Activated T-cell treated with anti-CD3 and anti-CD28 coated beads, Interleukin-2, amount 50 U/mL, for 72 hours (primary cell): ENCODE measurements at regions not wholly inside any gene's neighbourhood (a gene's known extent, or its start where the extent isn't known, plus 50 kb on each side); places are given as distances from the start of the nearest gene placed in this dataset.

Experiments used
- ATAC-seq, 2 donors: fragments of 150-1000 bp; cut with Tn5 transposase; replicated peaks in 1 of 2; 2 replicates each; pipeline ENCODE4 v1.10.0; 2021; ENCODE audit warnings: moderate library complexity in 2 of 2, mild to moderate bottlenecking in 1 of 2
- DNase-seq, 2 donors: peaks; one replicate each; pipeline ENCODE4 v3.0.0; 2021 to 2022; ENCODE audit warnings: mixed read lengths in 1 of 2
- H3K27ac Mint-ChIP-seq: one replicate; pipeline ENCODE4 v1.8.0; 2022; ENCODE audit warnings: mild to moderate bottlenecking, moderate library complexity, mixed read lengths
- H3K27me3 Mint-ChIP-seq: one replicate; pipeline ENCODE4 v1.8.0; 2022; ENCODE audit warnings: low read depth, mixed read lengths
- H3K36me3 Mint-ChIP-seq, 2 donors: one replicate each; pipeline ENCODE4 v1.8.0; 2022; ENCODE audit warnings: mixed read lengths in 2 of 2, mild to moderate bottlenecking in 1 of 2; ENCODE audit not compliant: insufficient read depth in 2 of 2
- H3K4me1 Mint-ChIP-seq: one replicate; pipeline ENCODE4 v1.8.0; 2022; ENCODE audit warnings: low read depth, mixed read lengths
- H3K4me3 Mint-ChIP-seq, 2 donors: one replicate each; pipeline ENCODE4 v1.8.0; 2022; ENCODE audit warnings: mild to moderate bottlenecking in 2 of 2, mixed read lengths in 2 of 2, moderate library complexity in 2 of 2
- H3K9me3 Mint-ChIP-seq, 2 donors: one replicate each; pipeline ENCODE4 v1.8.0; 2022; ENCODE audit warnings: mixed read lengths in 2 of 2

GRCh38 chr10:113219446-113219845, 269.4 kb downstream of the TCF7L2 start:
- Mint-ChIP-seq H3K36me3 (no peaks in the 10 kb centered on the region), H3K27me3 (peaks cover 32% of the 10 kb centered on the region), H3K27ac (no peak overlapping the region), H3K9me3 (no peaks in the 10 kb centered on the region), H3K4me3 (no peak overlapping the region), H3K4me1 (peaks cover 7% of the 10 kb centered on the region)
- ATAC-seq (no peak), DNase-seq (no peak)

- no peaks in the 10 kb centered on the region for H3K36me3 Mint-ChIP-seq
- no peak for ATAC-seq
- no peak for DNase-seq
- H3K4me1 Mint-ChIP-seq, result peaks cover 21% of the 10 kb centered on the region
- H3K4me3 Mint-ChIP-seq, result no peak overlapping the region
- no peak overlapping the region for H3K27ac Mint-ChIP-seq
- H3K27me3 Mint-ChIP-seq, result peaks cover 42% of the 10 kb centered on the region
- H3K9me3 Mint-ChIP-seq, result no peaks in the 10 kb centered on the region
Observed at GRCh38 chr10:113221756-113222168, 271.7 kb downstream of the TCF7L2 start.

DNA sequence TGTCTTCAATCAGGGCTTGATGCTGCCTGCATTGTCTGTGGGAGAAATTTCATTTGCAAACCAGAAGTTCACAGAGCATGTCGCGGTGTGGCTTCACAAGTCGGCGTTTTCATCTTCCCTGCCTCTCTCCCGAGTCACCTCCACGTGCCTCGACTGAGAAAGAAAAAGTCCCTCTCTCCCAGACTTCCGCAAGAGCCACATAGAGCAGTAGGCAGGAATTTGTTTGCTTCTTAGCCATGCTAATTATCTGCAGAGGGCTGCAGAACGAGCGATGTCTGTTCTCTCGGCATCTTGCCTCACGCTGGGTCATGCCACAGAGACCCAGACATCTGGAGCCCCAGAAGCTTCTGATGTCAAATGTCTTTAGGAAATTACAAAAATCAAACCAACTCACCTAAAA, 272.2 kb downstream of the TCF7L2 start:
- DNase-seq (no peak), ATAC-seq (no peak)
- H3K36me3 Mint-ChIP-seq, result no peaks in the 10 kb centered on the region
- H3K9me3 Mint-ChIP-seq, result no peaks in the 10 kb centered on the region
- H3K27ac Mint-ChIP-seq, result no peak overlapping the region
- H3K27me3 Mint-ChIP-seq, result peaks cover 42% of the 10 kb centered on the region
- H3K4me3 Mint-ChIP-seq, result no peak overlapping the region
- peaks cover 25% of the 10 kb centered on the region for H3K4me1 Mint-ChIP-seq

- DNase-seq (no peak), ATAC-seq (no peak)
- Mint-ChIP-seq H3K27ac (no peak overlapping the region), H3K4me3 (no peak overlapping the region), H3K27me3 (peaks cover 56% of the 10 kb centered on the region), H3K36me3 (no peaks in the 10 kb centered on the region), H3K9me3 (no peaks in the 10 kb centered on the region), H3K4me1 (peaks cover 25% of the 10 kb centered on the region)
Observed at GRCh38 chr10:113225364-113225763, 275.3 kb downstream of the TCF7L2 start.

DNA sequence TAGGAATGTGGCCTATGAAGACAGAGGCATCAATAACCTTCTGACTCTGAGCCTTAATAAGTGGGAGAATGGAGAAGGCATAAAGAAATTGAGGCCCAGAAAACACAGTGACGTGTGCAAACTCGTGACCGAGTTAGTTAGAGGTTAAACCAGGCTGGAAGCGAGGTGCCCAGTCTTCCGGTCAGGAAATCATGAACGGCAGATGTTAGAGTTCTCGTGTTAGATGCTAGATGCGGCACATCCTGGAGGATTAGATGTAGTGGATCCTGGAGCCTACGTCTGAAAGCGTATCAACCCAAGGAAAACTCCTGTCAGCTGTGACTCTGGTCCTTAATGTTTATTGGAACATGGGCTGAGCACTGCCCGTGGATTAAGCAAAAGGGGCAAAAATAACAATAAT, 275.9 kb downstream of the TCF7L2 start:
- Mint-ChIP-seq H3K36me3 (no peaks in the 10 kb centered on the region), H3K4me3 (no peak overlapping the region), H3K4me1 (peaks cover 25% of the 10 kb centered on the region), H3K9me3 (no peaks in the 10 kb centered on the region), H3K27me3 (peaks cover 56% of the 10 kb centered on the region), H3K27ac (no peak overlapping the region)
- no peak for DNase-seq
- no peak for ATAC-seq

- H3K27ac Mint-ChIP-seq, result no peak overlapping the region
- peaks cover 25% of the 10 kb centered on the region for H3K4me1 Mint-ChIP-seq
- H3K36me3 Mint-ChIP-seq, result no peaks in the 10 kb centered on the region
- DNase-seq (peak in 1 of 2 donors; percentile 3), ATAC-seq (peak; percentile 51 to 64)
- no peak overlapping the region for H3K4me3 Mint-ChIP-seq
- peaks cover 56% of the 10 kb centered on the region for H3K27me3 Mint-ChIP-seq
- H3K9me3 Mint-ChIP-seq, result no peaks in the 10 kb centered on the region
Observed at GRCh38 chr10:113226399-113226798, 276.4 kb downstream of the TCF7L2 start.

DNA sequence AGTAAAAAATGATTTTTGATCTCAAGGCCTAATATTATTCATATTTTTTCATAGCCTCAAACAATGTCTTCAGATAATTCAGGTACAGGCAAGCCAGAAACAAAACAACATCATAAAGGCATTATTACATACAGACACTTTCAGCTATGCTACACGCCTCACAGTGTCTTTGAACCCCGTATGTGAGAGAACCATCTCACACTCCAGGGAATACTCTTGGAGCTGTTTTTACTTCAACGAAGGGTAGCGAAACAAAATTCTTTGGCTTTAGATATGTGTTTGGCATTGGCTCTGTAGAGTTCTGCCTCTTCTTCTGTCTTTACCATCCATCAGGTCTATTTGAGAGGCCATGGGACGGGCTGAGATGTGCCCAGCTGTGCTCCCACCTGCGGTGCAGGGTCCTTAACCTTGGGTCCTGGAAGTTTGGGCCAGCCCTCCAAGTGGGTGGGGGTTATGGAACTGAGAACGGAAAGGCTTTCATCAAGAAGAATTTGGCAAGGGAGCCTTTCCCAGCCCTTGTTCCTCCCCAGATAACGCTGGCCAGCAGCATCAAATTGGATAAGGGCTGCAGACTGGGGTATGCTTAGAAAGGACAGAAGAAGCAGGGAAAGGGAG, 276.9 kb downstream of the TCF7L2 start:
- H3K27ac Mint-ChIP-seq, result no peak overlapping the region
- peaks cover 22% of the 10 kb centered on the region for H3K4me1 Mint-ChIP-seq
- no peak for ATAC-seq
- no peak overlapping the region for H3K4me3 Mint-ChIP-seq
- H3K27me3 Mint-ChIP-seq, result peaks cover 53% of the 10 kb centered on the region
- no peaks in the 10 kb centered on the region for H3K36me3 Mint-ChIP-seq
- no peak for DNase-seq
- H3K9me3 Mint-ChIP-seq, result no peaks in the 10 kb centered on the region

GRCh38 chr10:113228530-113228929, 278.5 kb downstream of the TCF7L2 start:
- no peak for ATAC-seq
- no peak overlapping the region for H3K4me3 Mint-ChIP-seq
- peaks cover 18% of the 10 kb centered on the region for H3K4me1 Mint-ChIP-seq
- no peaks in the 10 kb centered on the region for H3K9me3 Mint-ChIP-seq
- H3K27ac Mint-ChIP-seq, result no peak overlapping the region
- peaks cover 37% of the 10 kb centered on the region for H3K27me3 Mint-ChIP-seq
- H3K36me3 Mint-ChIP-seq, result no peaks in the 10 kb centered on the region
- no peak for DNase-seq

- DNase-seq (no peak), ATAC-seq (no peak)
- peaks cover 18% of the 10 kb centered on the region for H3K4me1 Mint-ChIP-seq
- no peaks in the 10 kb centered on the region for H3K36me3 Mint-ChIP-seq
- no peaks in the 10 kb centered on the region for H3K9me3 Mint-ChIP-seq
- no peak overlapping the region for H3K27ac Mint-ChIP-seq
- H3K4me3 Mint-ChIP-seq, result no peak overlapping the region
- peaks cover 31% of the 10 kb centered on the region for H3K27me3 Mint-ChIP-seq
Observed at GRCh38 chr10:113230011-113230610, 280.1 kb downstream of the TCF7L2 start.

DNA sequence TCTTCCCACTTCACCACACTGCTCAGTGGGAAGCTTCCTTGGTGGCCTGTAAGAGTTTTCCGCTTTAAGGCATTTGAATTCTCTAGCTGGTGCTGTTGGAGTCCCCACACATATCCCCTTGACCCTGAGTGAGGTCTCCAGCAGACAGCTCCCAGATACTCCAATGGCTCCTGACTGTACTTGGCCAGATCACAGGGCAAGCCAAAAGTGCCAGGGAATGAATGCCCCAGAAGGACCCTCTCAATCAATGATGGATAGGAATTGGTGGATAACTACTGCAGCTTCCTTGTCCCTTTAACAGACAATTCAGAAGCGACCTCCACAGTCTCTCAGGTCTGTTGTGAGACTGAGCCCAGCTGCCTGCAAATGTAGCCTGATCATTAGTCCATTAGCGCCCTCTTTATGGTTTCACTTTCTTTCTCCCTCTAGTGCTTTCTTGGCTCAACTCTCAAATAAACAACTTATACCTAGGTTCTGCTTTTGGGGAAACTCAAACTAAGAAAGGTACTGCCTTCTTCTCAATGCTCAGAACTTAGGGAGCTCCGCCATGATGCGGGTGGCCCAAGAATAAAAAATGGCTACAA, 283.0 kb downstream of the TCF7L2 start:
- Mint-ChIP-seq H3K36me3 (peaks cover 0 to 3% of the 10 kb centered on the region in 2 donors), H3K27me3 (peaks cover 16% of the 10 kb centered on the region), H3K9me3 (peaks cover 0 to 2% of the 10 kb centered on the region in 2 donors), H3K4me1 (no peaks in the 10 kb centered on the region), H3K27ac (no peak overlapping the region), H3K4me3 (no peak overlapping the region)
- DNase-seq, result no peak
- no peak for ATAC-seq

DNA sequence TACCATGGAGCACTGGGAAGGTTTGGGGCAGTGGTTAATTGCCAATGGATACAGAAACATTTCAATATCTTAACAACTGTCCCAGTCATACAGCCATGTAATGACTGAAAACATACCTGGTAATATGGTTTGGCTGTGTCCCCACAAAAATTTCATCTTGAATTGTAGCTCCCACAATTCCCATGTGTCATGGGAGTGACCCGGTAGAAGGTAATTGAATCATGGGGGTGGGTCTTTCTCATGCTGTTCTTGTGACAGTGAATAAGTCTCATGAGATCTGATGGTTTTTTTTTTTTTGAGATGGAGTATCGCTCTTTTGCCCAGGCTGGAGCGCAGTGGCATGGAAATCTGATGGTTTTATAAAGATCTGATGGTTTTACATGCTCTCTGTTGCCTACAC, 284.4 kb downstream of the TCF7L2 start:
- ATAC-seq, result no peak
- peaks cover 0 to 3% of the 10 kb centered on the region in 2 donors for H3K36me3 Mint-ChIP-seq

DNA sequence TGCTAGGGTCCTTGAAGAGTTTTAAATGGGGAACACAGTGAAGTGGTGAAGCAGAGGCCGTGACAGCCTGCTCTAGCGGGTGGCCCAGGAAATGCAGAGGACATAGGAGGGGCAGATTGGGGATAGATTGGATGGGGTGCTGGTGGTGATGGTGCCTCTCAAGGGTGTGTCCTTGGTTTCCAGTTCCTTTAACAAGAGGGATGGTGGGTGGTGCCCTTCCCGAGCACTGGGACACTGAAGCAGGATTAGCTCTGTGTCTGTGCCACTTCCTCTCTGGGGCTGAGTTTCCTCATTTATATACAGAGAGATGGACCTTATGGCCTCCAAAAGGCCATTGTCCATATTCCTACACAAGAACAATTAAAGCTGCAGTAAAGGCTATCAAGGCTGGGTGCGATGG, 285.5 kb downstream of the TCF7L2 start:
- H3K27ac Mint-ChIP-seq, result no peak overlapping the region
- H3K9me3 Mint-ChIP-seq, result peaks cover 0 to 2% of the 10 kb centered on the region in 2 donors
- no peaks in the 10 kb centered on the region for H3K4me1 Mint-ChIP-seq
- H3K4me3 Mint-ChIP-seq, result no peak overlapping the region
- peaks cover 18% of the 10 kb centered on the region for H3K27me3 Mint-ChIP-seq
- H3K36me3 Mint-ChIP-seq, result peaks cover 0 to 3% of the 10 kb centered on the region in 2 donors
- DNase-seq (no peak), ATAC-seq (no peak)

More for the DNA sequence above, 284.4 kb downstream of the TCF7L2 start:
- Mint-ChIP-seq H3K4me3 (no peak overlapping the region), H3K27ac (no peak overlapping the region), H3K4me1 (no peaks in the 10 kb centered on the region), H3K27me3 (peaks cover 16% of the 10 kb centered on the region), H3K9me3 (peaks cover 0 to 2% of the 10 kb centered on the region in 2 donors)
- no peak for DNase-seq

DNA sequence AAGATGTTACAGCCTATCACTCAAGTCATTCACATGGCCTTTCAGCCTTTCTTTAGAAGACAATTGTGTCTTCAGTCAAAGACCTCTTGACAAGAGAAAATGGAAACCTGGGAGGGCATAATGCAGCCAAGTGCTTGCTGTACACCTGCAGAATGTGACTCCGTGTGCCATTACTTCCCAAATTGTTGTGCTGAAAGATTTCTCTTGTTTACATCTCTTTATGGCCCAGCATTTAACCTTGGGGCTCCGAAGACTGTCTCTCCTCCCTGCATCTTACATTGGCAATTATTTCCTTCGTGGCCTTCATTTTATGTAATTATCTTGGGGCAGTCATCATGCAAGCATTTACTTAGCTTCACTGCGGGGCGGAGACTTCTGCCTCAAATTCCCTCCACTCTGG, 287.0 kb downstream of the TCF7L2 start:
- Mint-ChIP-seq H3K4me1 (no peaks in the 10 kb centered on the region), H3K36me3 (peaks cover 0 to 3% of the 10 kb centered on the region in 2 donors), H3K27me3 (peaks cover 30% of the 10 kb centered on the region), H3K4me3 (no peak overlapping the region), H3K27ac (no peak overlapping the region), H3K9me3 (peaks cover 0 to 2% of the 10 kb centered on the region in 2 donors)
- DNase-seq, result no peak
- ATAC-seq, result no peak
